ENCODE measurements at regions not wholly inside any gene's neighbourhood (a gene's known extent, or its start where the extent isn't known, plus 50 kb on each side); places are given as distances from the start of the nearest gene placed in this dataset.

DNA sequence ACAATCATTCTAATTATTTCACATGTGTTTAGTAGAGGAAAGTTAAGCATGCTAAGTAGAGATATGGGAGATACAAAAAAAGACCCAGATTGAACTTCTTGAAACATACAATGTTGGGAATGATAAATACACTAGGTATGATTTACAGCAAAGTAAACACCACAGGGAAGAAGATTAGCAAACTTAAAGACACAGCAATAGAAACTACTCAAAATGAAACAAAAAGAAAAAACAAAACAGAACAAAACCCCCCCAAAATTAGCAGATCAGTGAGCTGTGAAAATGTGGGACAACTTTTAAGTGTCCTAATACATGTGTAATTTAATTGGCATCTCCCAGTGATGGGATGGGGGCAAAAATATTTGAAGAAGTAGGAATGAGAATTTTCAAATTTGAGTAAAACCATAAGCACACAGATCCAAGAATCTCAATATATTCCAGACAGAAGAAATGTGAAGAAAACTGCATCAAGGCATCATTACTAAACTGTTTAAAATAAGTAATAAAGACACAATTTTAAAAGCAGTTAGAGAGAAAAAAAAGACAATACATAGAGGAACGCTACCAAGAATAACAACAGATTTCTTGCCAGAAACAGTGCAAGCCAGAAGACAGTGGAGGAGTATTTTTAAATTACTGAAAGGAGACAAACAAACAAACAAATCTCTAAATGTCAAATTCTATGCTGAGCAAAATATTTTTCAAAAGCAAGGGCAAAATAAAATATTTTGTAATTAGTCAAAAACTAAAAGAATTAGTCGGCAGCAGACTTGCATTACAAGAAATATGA is 473.7 kb downstream of the QKI start:
- no peaks in the 10 kb centered on the region for H4K20me1 ChIP-seq (ENCODE audit: insufficient read depth)
- H3K4me3 ChIP-seq (ENCODE audit: low read length), result no peak overlapping the region
- H3F3A ChIP-seq (ENCODE audit: insufficient read depth, low read length, poor library complexity, severe bottlenecking), result no peaks in the 10 kb centered on the region
- no peaks in the 10 kb centered on the region for H3K79me2 ChIP-seq (replicated peaks; ENCODE audit: insufficient read depth, low read length)
- TF ChIP-seq MXI1 (conservative IDR thresholded peaks at IDR 0.05; ENCODE audit: poor library complexity, severe bottlenecking) (no peak), SMC3 (conservative IDR thresholded peaks at IDR 0.05; ENCODE audit: poor library complexity) (no peak), TAF1 (IDR thresholded peaks at IDR 0.05; ENCODE audit: low read depth) (no peak), EP300 (conservative IDR thresholded peaks at IDR 0.05; ENCODE audit: poor library complexity, severe bottlenecking) (no peak), RAD21 (conservative IDR thresholded peaks at IDR 0.05) (no peak), POLR2AphosphoS5 (IDR thresholded peaks at IDR 0.05) (no peak), EZH2 (IDR thresholded peaks at IDR 0.05; ENCODE audit: borderline replicate concordance, insufficient read depth, low read length, poor library complexity, severe bottlenecking) (no peak)
- TF ChIP-seq, protein P1, sequence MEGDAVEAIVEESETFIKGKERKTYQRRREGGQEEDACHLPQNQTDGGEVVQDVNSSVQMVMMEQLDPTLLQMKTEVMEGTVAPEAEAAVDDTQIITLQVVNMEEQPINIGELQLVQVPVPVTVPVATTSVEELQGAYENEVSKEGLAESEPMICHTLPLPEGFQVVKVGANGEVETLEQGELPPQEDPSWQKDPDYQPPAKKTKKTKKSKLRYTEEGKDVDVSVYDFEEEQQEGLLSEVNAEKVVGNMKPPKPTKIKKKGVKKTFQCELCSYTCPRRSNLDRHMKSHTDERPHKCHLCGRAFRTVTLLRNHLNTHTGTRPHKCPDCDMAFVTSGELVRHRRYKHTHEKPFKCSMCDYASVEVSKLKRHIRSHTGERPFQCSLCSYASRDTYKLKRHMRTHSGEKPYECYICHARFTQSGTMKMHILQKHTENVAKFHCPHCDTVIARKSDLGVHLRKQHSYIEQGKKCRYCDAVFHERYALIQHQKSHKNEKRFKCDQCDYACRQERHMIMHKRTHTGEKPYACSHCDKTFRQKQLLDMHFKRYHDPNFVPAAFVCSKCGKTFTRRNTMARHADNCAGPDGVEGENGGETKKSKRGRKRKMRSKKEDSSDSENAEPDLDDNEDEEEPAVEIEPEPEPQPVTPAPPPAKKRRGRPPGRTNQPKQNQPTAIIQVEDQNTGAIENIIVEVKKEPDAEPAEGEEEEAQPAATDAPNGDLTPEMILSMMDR (IDR thresholded peaks at IDR 0.05; ENCODE audit: poor library complexity, severe bottlenecking), result no peak
- TF ChIP-seq, protein P2, sequence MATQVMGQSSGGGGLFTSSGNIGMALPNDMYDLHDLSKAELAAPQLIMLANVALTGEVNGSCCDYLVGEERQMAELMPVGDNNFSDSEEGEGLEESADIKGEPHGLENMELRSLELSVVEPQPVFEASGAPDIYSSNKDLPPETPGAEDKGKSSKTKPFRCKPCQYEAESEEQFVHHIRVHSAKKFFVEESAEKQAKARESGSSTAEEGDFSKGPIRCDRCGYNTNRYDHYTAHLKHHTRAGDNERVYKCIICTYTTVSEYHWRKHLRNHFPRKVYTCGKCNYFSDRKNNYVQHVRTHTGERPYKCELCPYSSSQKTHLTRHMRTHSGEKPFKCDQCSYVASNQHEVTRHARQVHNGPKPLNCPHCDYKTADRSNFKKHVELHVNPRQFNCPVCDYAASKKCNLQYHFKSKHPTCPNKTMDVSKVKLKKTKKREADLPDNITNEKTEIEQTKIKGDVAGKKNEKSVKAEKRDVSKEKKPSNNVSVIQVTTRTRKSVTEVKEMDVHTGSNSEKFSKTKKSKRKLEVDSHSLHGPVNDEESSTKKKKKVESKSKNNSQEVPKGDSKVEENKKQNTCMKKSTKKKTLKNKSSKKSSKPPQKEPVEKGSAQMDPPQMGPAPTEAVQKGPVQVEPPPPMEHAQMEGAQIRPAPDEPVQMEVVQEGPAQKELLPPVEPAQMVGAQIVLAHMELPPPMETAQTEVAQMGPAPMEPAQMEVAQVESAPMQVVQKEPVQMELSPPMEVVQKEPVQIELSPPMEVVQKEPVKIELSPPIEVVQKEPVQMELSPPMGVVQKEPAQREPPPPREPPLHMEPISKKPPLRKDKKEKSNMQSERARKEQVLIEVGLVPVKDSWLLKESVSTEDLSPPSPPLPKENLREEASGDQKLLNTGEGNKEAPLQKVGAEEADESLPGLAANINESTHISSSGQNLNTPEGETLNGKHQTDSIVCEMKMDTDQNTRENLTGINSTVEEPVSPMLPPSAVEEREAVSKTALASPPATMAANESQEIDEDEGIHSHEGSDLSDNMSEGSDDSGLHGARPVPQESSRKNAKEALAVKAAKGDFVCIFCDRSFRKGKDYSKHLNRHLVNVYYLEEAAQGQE (IDR thresholded peaks at IDR 0.05; ENCODE audit: borderline replicate concordance), result no peak
- no peak overlapping the region for H2AFZ ChIP-seq (ENCODE audit: low read depth, low read length)
- no peaks in the 10 kb centered on the region for H3K27me3 ChIP-seq (ENCODE audit: insufficient read depth, low read depth, low read length)
- H3K9me3 ChIP-seq (ENCODE audit: low read length), result no peaks in the 10 kb centered on the region
- H3K4me2 ChIP-seq (ENCODE audit: low read length), result no peak overlapping the region
- no peak overlapping the region for H3K9ac ChIP-seq (ENCODE audit: low read length)
- no peaks in the 10 kb centered on the region for H3K36me3 ChIP-seq (ENCODE audit: insufficient read depth, low read length)
- H3K27ac ChIP-seq (ENCODE audit: low read length), result no peak overlapping the region
- no peaks in the 10 kb centered on the region for H3K9me2 ChIP-seq (ENCODE audit: insufficient read depth, low read length)

DNA sequence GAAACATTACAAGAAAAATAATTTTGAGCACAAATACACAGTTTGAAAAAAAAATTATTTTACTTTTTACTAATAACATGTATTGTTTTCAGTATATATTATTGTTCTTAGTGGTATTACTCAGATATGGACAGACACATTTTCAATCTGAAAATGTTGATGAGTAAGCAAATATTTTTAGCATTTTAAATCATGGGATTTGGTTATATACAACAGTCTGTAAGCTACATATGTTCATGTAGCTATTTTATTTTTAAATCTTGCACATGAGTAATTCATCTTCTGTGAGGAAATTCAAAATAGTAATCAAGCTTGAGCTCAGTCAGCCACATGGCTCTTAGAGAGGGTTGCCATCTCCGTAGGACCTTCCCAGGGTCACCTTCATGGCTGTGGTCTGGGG is 471.9 kb downstream of the QKI start:
- TF ChIP-seq EZH2 (IDR thresholded peaks at IDR 0.05; ENCODE audit: borderline replicate concordance, insufficient read depth, low read length, poor library complexity, severe bottlenecking) (no peak), SMC3 (conservative IDR thresholded peaks at IDR 0.05; ENCODE audit: poor library complexity) (no peak), RAD21 (conservative IDR thresholded peaks at IDR 0.05) (no peak), MXI1 (conservative IDR thresholded peaks at IDR 0.05; ENCODE audit: poor library complexity, severe bottlenecking) (no peak), EP300 (conservative IDR thresholded peaks at IDR 0.05; ENCODE audit: poor library complexity, severe bottlenecking) (no peak), POLR2AphosphoS5 (IDR thresholded peaks at IDR 0.05) (no peak), TAF1 (IDR thresholded peaks at IDR 0.05; ENCODE audit: low read depth) (no peak)
- TF ChIP-seq, protein P1 (IDR thresholded peaks at IDR 0.05; ENCODE audit: poor library complexity, severe bottlenecking), result no peak
- TF ChIP-seq, protein P2 (IDR thresholded peaks at IDR 0.05; ENCODE audit: borderline replicate concordance), result no peak
- Histone ChIP-seq H3K4me2 (ENCODE audit: low read length) (no peak overlapping the region), H3K79me2 (replicated peaks; ENCODE audit: insufficient read depth, low read length) (no peaks in the 10 kb centered on the region), H3K9ac (ENCODE audit: low read length) (no peak overlapping the region), H4K20me1 (ENCODE audit: insufficient read depth) (no peaks in the 10 kb centered on the region), H3F3A (ENCODE audit: insufficient read depth, low read length, poor library complexity, severe bottlenecking) (no peaks in the 10 kb centered on the region), H3K27me3 (ENCODE audit: insufficient read depth, low read depth, low read length) (no peaks in the 10 kb centered on the region), H3K4me3 (ENCODE audit: low read length) (no peak overlapping the region), H3K27ac (ENCODE audit: low read length) (no peak overlapping the region), H3K36me3 (ENCODE audit: insufficient read depth, low read length) (no peaks in the 10 kb centered on the region), H3K9me2 (ENCODE audit: insufficient read depth, low read length) (no peaks in the 10 kb centered on the region), H3K9me3 (ENCODE audit: low read length) (no peaks in the 10 kb centered on the region), H2AFZ (ENCODE audit: low read depth, low read length) (no peak overlapping the region)

Measured in neural cell (in vitro differentiated cells).